ENCODE measurements at regions not wholly inside any gene's neighbourhood (a gene's known extent, or its start where the extent isn't known, plus 50 kb on each side); places are given as distances from the start of the nearest gene placed in this dataset.

- TF ChIP-seq, protein P1, sequence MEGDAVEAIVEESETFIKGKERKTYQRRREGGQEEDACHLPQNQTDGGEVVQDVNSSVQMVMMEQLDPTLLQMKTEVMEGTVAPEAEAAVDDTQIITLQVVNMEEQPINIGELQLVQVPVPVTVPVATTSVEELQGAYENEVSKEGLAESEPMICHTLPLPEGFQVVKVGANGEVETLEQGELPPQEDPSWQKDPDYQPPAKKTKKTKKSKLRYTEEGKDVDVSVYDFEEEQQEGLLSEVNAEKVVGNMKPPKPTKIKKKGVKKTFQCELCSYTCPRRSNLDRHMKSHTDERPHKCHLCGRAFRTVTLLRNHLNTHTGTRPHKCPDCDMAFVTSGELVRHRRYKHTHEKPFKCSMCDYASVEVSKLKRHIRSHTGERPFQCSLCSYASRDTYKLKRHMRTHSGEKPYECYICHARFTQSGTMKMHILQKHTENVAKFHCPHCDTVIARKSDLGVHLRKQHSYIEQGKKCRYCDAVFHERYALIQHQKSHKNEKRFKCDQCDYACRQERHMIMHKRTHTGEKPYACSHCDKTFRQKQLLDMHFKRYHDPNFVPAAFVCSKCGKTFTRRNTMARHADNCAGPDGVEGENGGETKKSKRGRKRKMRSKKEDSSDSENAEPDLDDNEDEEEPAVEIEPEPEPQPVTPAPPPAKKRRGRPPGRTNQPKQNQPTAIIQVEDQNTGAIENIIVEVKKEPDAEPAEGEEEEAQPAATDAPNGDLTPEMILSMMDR (IDR thresholded peaks at IDR 0.05), result no peak
- TF ChIP-seq ZFX (IDR thresholded peaks at IDR 0.05; ENCODE audit: borderline replicate concordance), result no peak
Measured at GRCh38 chr1:106564192-106564591, 492.3 kb upstream of the PRMT6 start.
